ENCODE measurements at regions not wholly inside any gene's neighbourhood (a gene's known extent, or its start where the extent isn't known, plus 50 kb on each side); places are given as distances from the start of the nearest gene placed in this dataset.

DNA sequence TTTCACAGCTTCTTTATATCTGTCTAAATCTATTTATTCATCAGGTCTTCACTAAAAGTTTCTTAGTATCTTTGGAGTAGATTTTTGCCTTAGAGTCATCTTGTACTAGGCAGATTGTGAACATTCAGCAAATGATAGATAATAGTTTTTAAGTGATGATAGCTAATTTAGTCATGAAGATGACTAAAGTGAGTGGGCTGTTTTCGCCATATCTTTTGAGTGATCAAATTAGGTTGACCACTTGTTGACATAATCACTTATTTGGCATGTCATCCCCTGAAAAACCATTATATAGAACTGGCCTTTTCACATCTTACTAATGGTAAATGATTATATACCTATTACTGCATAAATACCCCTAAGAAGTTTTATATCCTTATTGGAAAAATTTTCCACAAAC lies 999.2 kb downstream of the PCDH17 start:
- H3K36me3 Mint-ChIP-seq (ENCODE audit: low read depth), result no peaks in the 10 kb centered on the region
- ChIA-PET POLR2A (interaction anchor here (0.6 kb wide), 1 partner anchor 487 kb away, joined by 3 read pairs; no protein-coding TSS in a partner anchor), CTCF (no interaction called here)
- TF ChIP-seq, protein P1, sequence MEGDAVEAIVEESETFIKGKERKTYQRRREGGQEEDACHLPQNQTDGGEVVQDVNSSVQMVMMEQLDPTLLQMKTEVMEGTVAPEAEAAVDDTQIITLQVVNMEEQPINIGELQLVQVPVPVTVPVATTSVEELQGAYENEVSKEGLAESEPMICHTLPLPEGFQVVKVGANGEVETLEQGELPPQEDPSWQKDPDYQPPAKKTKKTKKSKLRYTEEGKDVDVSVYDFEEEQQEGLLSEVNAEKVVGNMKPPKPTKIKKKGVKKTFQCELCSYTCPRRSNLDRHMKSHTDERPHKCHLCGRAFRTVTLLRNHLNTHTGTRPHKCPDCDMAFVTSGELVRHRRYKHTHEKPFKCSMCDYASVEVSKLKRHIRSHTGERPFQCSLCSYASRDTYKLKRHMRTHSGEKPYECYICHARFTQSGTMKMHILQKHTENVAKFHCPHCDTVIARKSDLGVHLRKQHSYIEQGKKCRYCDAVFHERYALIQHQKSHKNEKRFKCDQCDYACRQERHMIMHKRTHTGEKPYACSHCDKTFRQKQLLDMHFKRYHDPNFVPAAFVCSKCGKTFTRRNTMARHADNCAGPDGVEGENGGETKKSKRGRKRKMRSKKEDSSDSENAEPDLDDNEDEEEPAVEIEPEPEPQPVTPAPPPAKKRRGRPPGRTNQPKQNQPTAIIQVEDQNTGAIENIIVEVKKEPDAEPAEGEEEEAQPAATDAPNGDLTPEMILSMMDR (IDR thresholded peaks at IDR 0.05), result no peak
- no peaks in the 10 kb centered on the region for H3K4me1 Mint-ChIP-seq (ENCODE audit: low read depth)
- H3K9me3 Mint-ChIP-seq, result peaks cover 15% of the 10 kb centered on the region
- no peak overlapping the region for H3K4me3 Mint-ChIP-seq
- DNase-seq (no peak), ATAC-seq (no peak)
- intact Hi-C loops (cut with micrococcal nuclease), result no loop called here
- no peak overlapping the region for H3K27ac Mint-ChIP-seq
- H3K27me3 Mint-ChIP-seq, result no peaks in the 10 kb centered on the region

DNA sequence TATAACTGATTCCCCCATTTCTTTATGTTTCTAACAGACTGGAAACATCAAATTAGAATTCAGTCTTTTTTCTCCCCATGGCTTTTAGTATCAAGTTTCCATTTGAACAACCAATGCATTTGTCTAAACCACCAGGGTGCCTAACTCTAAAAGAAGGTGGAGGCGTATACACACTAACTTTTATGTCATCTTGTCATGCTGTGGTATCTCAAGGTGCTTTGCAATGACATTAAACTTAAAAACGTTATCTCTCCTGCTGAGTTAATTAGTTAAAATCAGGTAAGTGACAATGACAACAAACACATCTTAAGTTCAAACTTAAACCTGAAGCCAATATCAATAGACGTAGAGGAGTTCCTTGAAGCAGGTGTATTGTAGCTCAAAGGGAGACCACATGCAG lies 1001.7 kb downstream of the PCDH17 start:
- TF ChIP-seq, protein P1 (IDR thresholded peaks at IDR 0.05), result no peak
- Mint-ChIP-seq H3K36me3 (ENCODE audit: low read depth) (no peaks in the 10 kb centered on the region), H3K27ac (no peak overlapping the region), H3K9me3 (no peaks in the 10 kb centered on the region), H3K4me3 (no peak overlapping the region), H3K4me1 (ENCODE audit: low read depth) (no peaks in the 10 kb centered on the region), H3K27me3 (no peaks in the 10 kb centered on the region)
- DNase-seq, result no peak
- ATAC-seq, result no peak
- ChIA-PET POLR2A (no interaction called here), CTCF (no interaction called here)
- intact Hi-C loops (cut with micrococcal nuclease), result no loop called here

DNA sequence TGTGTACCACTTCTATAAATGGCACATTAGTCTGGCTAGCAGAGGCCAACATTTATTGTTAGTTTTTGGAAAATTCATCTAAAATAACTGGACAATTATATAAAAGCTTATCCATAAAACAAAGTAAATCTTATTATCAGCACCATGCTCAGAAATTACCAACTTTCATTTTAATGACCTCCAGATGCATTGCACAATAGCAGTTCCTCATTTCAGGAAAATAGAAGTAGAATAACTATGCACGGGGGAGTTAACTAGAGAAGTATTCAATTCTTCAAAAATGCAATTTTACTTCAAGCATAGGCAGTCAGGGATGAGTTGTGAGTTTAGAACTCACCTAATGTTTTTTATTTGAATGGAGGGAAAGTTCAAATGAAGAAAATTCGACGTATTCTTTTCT lies 1023.5 kb downstream of the PCDH17 start:
- POLR2A ChIA-PET, result no interaction called here
- ATAC-seq, result no peak
- no peak overlapping the region for H3K4me3 Mint-ChIP-seq
- no peaks in the 10 kb centered on the region for H3K4me1 Mint-ChIP-seq (ENCODE audit: low read depth)
- intact Hi-C loops (cut with micrococcal nuclease), result no loop called here
- no peak for DNase-seq
- no peaks in the 10 kb centered on the region for H3K27me3 Mint-ChIP-seq
- H3K36me3 Mint-ChIP-seq (ENCODE audit: low read depth), result no peaks in the 10 kb centered on the region
- H3K9me3 Mint-ChIP-seq, result peaks cover 4% of the 10 kb centered on the region
- CTCF ChIA-PET, result no interaction called here
- H3K27ac Mint-ChIP-seq, result no peak overlapping the region
- TF ChIP-seq, protein P1 (IDR thresholded peaks at IDR 0.05), result no peak

DNA sequence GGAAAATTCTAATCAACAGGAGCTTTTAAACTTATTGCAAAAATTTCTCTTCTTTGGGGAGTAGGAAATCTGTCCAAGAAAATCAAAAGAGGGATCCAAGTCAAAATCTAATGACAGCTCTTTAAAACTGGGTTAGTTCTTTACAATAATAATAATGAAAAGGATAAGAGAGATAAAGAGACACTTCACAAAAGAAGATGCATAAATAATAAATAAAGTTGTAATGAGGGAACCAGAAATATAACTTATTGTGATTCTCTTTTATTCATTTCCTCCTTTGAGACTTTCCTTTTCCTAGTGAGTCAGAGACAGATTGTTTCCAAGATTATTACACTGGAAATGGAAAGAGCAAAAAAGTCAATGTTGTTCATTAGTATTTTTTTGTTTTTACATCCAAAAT lies 1029.3 kb downstream of the PCDH17 start:
- Mint-ChIP-seq H3K4me1 (ENCODE audit: low read depth) (no peaks in the 10 kb centered on the region), H3K9me3 (peaks cover 7% of the 10 kb centered on the region), H3K27ac (no peak overlapping the region), H3K4me3 (no peak overlapping the region), H3K27me3 (no peaks in the 10 kb centered on the region), H3K36me3 (ENCODE audit: low read depth) (no peaks in the 10 kb centered on the region)
- ChIA-PET POLR2A (no interaction called here), CTCF (no interaction called here)
- TF ChIP-seq, protein P1 (IDR thresholded peaks at IDR 0.05), result no peak
- DNase-seq (no peak), ATAC-seq (no peak)
- intact Hi-C loops (cut with micrococcal nuclease), result no loop called here

DNA sequence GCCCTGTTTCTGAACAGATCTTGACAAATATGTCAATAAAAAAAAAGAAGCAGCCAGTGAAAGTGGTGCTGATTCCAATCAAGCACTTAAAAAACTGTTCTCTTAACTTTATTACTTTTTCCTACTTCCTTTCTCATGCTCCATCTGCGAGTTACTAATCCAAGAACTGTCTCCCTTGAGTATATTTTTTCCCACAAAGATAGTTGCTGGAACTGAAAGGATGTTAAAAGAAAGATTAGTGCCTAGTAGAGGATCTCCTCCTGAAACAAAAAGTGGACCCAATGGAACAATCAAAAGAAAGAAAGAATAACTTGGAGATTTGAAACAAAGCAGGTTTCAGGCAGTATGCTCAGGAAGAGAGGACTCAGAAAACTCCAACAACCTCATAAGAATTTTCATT lies 1034.8 kb downstream of the PCDH17 start:
- TF ChIP-seq, protein P1 (IDR thresholded peaks at IDR 0.05), result no peak
- ChIA-PET POLR2A (no interaction called here), CTCF (no interaction called here)
- Mint-ChIP-seq H3K4me1 (ENCODE audit: low read depth) (no peaks in the 10 kb centered on the region), H3K27ac (no peak overlapping the region), H3K4me3 (no peak overlapping the region), H3K36me3 (ENCODE audit: low read depth) (no peaks in the 10 kb centered on the region), H3K27me3 (no peaks in the 10 kb centered on the region), H3K9me3 (peaks cover 3% of the 10 kb centered on the region)
- intact Hi-C loops (cut with micrococcal nuclease), result no loop called here
- no peak for DNase-seq
- ATAC-seq, result no peak

Measured in activated CD8-positive, alpha-beta T cell treated with anti-CD3 and anti-CD28 coated beads for 36 hours (primary cell).